NCI-H526 treated with DMSO at 0.1 percent for 48 hours (cell line): ENCODE measurements at regions not wholly inside any gene's neighbourhood (a gene's known extent, or its start where the extent isn't known, plus 50 kb on each side); places are given as distances from the start of the nearest gene placed in this dataset.
"Not testable (repeated sequence)": the region's sequence is repeated elsewhere in the genome, so short reads cannot be mapped to it uniquely, and the experiment has no call there.

ENCODE experiments used
- DNase-seq: peaks from one replicate; lab custom pipeline; 2025; lab: John Stamatoyannopoulos, UW

GRCh38 chr3:110479731-110480130 lies 591.9 kb upstream of the NECTIN3 start:
- DNase-seq, result no peak

- DNase-seq, result no peak
Observed at GRCh38 chr3:110485389-110485788, 586.2 kb upstream of the NECTIN3 start.

- no peak for DNase-seq
Observed at GRCh38 chr3:110487840-110488239, 583.8 kb upstream of the NECTIN3 start.

GRCh38 chr3:110491413-110491812 lies 580.2 kb upstream of the NECTIN3 start:
- no peak for DNase-seq

GRCh38 chr3:110492876-110493275 lies 578.7 kb upstream of the NECTIN3 start:
- DNase-seq, result no peak

GRCh38 chr3:110493438-110494092 lies 578.1 kb upstream of the NECTIN3 start:
- no peak for DNase-seq

- no peak for DNase-seq
Observed at GRCh38 chr3:110494093-110494490, 577.5 kb upstream of the NECTIN3 start.

- DNase-seq, result no peak
Observed at GRCh38 chr3:110494728-110495127, 576.9 kb upstream of the NECTIN3 start.

- DNase-seq, result no peak
Observed at GRCh38 chr3:110495201-110495927, 576.3 kb upstream of the NECTIN3 start.

GRCh38 chr3:110504401-110504800 lies 567.2 kb upstream of the NECTIN3 start:
- DNase-seq, result no peak

- DNase-seq, result no peak
Observed at GRCh38 chr3:110504901-110505300, 566.7 kb upstream of the NECTIN3 start.

GRCh38 chr3:110506890-110507289 lies 564.7 kb upstream of the NECTIN3 start:
- DNase-seq, result no peak

GRCh38 chr3:110507570-110507969 lies 564.0 kb upstream of the NECTIN3 start:
- DNase-seq, result not testable (repeated sequence)

- DNase-seq, result no peak
Observed at GRCh38 chr3:110512961-110513360, 558.7 kb upstream of the NECTIN3 start.

- DNase-seq, result no peak
Observed at GRCh38 chr3:110518031-110518430, 553.6 kb upstream of the NECTIN3 start.

GRCh38 chr3:110519071-110519470 lies 552.5 kb upstream of the NECTIN3 start:
- no peak for DNase-seq

- no peak for DNase-seq
Observed at GRCh38 chr3:110521019-110521418, 550.6 kb upstream of the NECTIN3 start.

- DNase-seq, result not testable (repeated sequence)
Observed at GRCh38 chr3:110525558-110526064, 546.0 kb upstream of the NECTIN3 start.

- no peak for DNase-seq
Observed at GRCh38 chr3:110526777-110527727, 544.6 kb upstream of the NECTIN3 start.

GRCh38 chr3:110528305-110529121 lies 543.1 kb upstream of the NECTIN3 start:
- DNase-seq, result no peak

GRCh38 chr3:110530902-110531301 lies 540.7 kb upstream of the NECTIN3 start:
- DNase-seq, result no peak
